ENCODE measurements at regions not wholly inside any gene's neighbourhood (a gene's known extent, or its start where the extent isn't known, plus 50 kb on each side); places are given as distances from the start of the nearest gene placed in this dataset.

DNA sequence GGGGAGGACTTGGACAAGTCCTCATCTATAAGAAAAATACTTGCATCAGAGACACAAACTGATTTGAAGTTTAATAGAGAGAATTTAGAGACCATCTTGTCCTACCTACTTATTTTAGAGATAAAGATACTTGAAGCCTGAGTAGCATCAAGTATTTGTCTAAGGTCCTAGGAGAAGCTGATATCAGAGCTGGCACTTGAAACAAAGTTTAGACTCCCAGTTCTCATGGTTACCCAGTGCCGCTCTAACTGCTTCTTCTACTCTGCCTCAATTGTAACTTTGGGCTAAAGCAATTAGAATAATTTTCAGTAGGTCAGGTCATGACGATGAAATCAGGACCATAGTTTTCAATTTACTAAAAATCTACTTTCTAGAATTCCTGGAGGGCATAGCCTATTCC is 123.9 kb upstream of the CADPS start (continued):
- TF ChIP-seq, protein P1, sequence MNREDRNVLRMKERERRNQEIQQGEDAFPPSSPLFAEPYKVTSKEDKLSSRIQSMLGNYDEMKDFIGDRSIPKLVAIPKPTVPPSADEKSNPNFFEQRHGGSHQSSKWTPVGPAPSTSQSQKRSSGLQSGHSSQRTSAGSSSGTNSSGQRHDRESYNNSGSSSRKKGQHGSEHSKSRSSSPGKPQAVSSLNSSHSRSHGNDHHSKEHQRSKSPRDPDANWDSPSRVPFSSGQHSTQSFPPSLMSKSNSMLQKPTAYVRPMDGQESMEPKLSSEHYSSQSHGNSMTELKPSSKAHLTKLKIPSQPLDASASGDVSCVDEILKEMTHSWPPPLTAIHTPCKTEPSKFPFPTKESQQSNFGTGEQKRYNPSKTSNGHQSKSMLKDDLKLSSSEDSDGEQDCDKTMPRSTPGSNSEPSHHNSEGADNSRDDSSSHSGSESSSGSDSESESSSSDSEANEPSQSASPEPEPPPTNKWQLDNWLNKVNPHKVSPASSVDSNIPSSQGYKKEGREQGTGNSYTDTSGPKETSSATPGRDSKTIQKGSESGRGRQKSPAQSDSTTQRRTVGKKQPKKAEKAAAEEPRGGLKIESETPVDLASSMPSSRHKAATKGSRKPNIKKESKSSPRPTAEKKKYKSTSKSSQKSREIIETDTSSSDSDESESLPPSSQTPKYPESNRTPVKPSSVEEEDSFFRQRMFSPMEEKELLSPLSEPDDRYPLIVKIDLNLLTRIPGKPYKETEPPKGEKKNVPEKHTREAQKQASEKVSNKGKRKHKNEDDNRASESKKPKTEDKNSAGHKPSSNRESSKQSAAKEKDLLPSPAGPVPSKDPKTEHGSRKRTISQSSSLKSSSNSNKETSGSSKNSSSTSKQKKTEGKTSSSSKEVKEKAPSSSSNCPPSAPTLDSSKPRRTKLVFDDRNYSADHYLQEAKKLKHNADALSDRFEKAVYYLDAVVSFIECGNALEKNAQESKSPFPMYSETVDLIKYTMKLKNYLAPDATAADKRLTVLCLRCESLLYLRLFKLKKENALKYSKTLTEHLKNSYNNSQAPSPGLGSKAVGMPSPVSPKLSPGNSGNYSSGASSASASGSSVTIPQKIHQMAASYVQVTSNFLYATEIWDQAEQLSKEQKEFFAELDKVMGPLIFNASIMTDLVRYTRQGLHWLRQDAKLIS (CRISPR knock-in tag; IDR thresholded peaks at IDR 0.05; ENCODE audit: borderline replicate concordance) = no peak
- TF ChIP-seq, protein P2, sequence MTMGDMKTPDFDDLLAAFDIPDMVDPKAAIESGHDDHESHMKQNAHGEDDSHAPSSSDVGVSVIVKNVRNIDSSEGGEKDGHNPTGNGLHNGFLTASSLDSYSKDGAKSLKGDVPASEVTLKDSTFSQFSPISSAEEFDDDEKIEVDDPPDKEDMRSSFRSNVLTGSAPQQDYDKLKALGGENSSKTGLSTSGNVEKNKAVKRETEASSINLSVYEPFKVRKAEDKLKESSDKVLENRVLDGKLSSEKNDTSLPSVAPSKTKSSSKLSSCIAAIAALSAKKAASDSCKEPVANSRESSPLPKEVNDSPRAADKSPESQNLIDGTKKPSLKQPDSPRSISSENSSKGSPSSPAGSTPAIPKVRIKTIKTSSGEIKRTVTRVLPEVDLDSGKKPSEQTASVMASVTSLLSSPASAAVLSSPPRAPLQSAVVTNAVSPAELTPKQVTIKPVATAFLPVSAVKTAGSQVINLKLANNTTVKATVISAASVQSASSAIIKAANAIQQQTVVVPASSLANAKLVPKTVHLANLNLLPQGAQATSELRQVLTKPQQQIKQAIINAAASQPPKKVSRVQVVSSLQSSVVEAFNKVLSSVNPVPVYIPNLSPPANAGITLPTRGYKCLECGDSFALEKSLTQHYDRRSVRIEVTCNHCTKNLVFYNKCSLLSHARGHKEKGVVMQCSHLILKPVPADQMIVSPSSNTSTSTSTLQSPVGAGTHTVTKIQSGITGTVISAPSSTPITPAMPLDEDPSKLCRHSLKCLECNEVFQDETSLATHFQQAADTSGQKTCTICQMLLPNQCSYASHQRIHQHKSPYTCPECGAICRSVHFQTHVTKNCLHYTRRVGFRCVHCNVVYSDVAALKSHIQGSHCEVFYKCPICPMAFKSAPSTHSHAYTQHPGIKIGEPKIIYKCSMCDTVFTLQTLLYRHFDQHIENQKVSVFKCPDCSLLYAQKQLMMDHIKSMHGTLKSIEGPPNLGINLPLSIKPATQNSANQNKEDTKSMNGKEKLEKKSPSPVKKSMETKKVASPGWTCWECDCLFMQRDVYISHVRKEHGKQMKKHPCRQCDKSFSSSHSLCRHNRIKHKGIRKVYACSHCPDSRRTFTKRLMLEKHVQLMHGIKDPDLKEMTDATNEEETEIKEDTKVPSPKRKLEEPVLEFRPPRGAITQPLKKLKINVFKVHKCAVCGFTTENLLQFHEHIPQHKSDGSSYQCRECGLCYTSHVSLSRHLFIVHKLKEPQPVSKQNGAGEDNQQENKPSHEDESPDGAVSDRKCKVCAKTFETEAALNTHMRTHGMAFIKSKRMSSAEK (CRISPR knock-in tag; IDR thresholded peaks at IDR 0.05; ENCODE audit: borderline replicate concordance) = no peak
- TF ChIP-seq NR1H2 (CRISPR knock-in tag; IDR thresholded peaks at IDR 0.05) = no peak
- no peak for TF ChIP-seq MXD4 (CRISPR knock-in tag; IDR thresholded peaks at IDR 0.05; ENCODE audit: borderline replicate concordance)
- no peak for TF ChIP-seq ZNF121 (CRISPR knock-in tag; IDR thresholded peaks at IDR 0.05)
- TF ChIP-seq NFYB (CRISPR knock-in tag; conservative IDR thresholded peaks at IDR 0.05; ENCODE audit: low read depth) = no peak
- no peak for TF ChIP-seq HMGXB4 (CRISPR knock-in tag; IDR thresholded peaks at IDR 0.05)
- TF ChIP-seq, protein P3, sequence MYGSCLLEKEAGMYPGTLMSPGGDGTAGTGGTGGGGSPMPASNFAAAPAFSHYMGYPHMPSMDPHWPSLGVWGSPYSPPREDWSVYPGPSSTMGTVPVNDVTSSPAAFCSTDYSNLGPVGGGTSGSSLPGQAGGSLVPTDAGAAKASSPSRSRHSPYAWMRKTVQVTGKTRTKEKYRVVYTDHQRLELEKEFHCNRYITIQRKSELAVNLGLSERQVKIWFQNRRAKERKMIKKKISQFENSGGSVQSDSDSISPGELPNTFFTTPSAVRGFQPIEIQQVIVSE (CRISPR knock-in tag; IDR thresholded peaks at IDR 0.05; ENCODE audit: borderline replicate concordance) = no peak
- TF ChIP-seq, protein P4, sequence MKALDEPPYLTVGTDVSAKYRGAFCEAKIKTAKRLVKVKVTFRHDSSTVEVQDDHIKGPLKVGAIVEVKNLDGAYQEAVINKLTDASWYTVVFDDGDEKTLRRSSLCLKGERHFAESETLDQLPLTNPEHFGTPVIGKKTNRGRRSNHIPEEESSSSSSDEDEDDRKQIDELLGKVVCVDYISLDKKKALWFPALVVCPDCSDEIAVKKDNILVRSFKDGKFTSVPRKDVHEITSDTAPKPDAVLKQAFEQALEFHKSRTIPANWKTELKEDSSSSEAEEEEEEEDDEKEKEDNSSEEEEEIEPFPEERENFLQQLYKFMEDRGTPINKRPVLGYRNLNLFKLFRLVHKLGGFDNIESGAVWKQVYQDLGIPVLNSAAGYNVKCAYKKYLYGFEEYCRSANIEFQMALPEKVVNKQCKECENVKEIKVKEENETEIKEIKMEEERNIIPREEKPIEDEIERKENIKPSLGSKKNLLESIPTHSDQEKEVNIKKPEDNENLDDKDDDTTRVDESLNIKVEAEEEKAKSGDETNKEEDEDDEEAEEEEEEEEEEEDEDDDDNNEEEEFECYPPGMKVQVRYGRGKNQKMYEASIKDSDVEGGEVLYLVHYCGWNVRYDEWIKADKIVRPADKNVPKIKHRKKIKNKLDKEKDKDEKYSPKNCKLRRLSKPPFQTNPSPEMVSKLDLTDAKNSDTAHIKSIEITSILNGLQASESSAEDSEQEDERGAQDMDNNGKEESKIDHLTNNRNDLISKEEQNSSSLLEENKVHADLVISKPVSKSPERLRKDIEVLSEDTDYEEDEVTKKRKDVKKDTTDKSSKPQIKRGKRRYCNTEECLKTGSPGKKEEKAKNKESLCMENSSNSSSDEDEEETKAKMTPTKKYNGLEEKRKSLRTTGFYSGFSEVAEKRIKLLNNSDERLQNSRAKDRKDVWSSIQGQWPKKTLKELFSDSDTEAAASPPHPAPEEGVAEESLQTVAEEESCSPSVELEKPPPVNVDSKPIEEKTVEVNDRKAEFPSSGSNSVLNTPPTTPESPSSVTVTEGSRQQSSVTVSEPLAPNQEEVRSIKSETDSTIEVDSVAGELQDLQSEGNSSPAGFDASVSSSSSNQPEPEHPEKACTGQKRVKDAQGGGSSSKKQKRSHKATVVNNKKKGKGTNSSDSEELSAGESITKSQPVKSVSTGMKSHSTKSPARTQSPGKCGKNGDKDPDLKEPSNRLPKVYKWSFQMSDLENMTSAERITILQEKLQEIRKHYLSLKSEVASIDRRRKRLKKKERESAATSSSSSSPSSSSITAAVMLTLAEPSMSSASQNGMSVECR (CRISPR knock-in tag; IDR thresholded peaks at IDR 0.05; ENCODE audit: borderline replicate concordance) = no peak
- TF ChIP-seq, protein P5, sequence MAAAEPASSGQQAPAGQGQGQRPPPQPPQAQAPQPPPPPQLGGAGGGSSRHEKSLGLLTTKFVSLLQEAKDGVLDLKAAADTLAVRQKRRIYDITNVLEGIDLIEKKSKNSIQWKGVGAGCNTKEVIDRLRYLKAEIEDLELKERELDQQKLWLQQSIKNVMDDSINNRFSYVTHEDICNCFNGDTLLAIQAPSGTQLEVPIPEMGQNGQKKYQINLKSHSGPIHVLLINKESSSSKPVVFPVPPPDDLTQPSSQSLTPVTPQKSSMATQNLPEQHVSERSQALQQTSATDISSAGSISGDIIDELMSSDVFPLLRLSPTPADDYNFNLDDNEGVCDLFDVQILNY (CRISPR knock-in tag; IDR thresholded peaks at IDR 0.05) = no peak
